Endothelial cell of umbilical vein (primary cell): ENCODE measurements at regions not wholly inside any gene's neighbourhood (a gene's known extent, or its start where the extent isn't known, plus 50 kb on each side); places are given as distances from the start of the nearest gene placed in this dataset.

Experiments used
- BruUV-seq: library from RNA; stranded (reverse); fragments of 400-500 nt; replicated peaks from 2 replicates; lab custom pipeline; 2021; lab: Mats Ljungman, UMichigan
- CTCF ChIA-PET: fragments of 300-600, 350-600 bp; sonication (Branson Sonifier 250); formaldehyde crosslinking; loops from one replicate; lab custom pipeline; 2021; ENCODE audit warnings: antibody characterized with exemption, inconsistent platforms; lab: Charles Lee
- POLR2A ChIA-PET: fragments of 300-600, 350-600 bp; sonication (Branson Sonifier 250); formaldehyde crosslinking; loops from one replicate; lab custom pipeline; 2021; ENCODE audit warnings: antibody characterized with exemption, inconsistent platforms; lab: Charles Lee
- DNase-seq: peaks from one replicate; pipeline ENCODE4 v3.0.0-alpha.2; 2011; ENCODE audit warnings: low read depth, low spot score
- FAIRE-seq: peaks from 2 replicates; lab custom pipeline; 2011; peaks lifted over from hg19 to GRCh38; lab: Jason Lieb, UNC
- H2AFZ ChIP-seq: 2 replicates; pipeline ENCODE4 v1.6.0; 2012; ENCODE audit warnings: low read depth, low read length, control low read depth, inconsistent platforms
- H3K27ac ChIP-seq: 2 replicates; pipeline ENCODE4 v1.5.1; 2011; ENCODE audit warnings: low read depth, mild to moderate bottlenecking, control low read depth, low read length, moderate library complexity; ENCODE audit not compliant: insufficient read depth
- H3K27me3 ChIP-seq, 2 experiments: 2 replicates each; pipeline versions ENCODE4 v1.6.0 to v1.6.1; 2011; ENCODE audit warnings: low read length in 2 of 2, mixed read lengths in 1 of 2; ENCODE audit not compliant: control insufficient read depth in 2 of 2, insufficient read depth in 2 of 2
- H3K36me3 ChIP-seq, 2 experiments: 2 replicates in 1 of 2; 3 replicates in 1 of 2; pipeline ENCODE4 v1.5.1; 2011; ENCODE audit warnings: low read length in 2 of 2, mild to moderate bottlenecking in 1 of 2, moderate library complexity in 1 of 2; ENCODE audit not compliant: control insufficient read depth in 2 of 2, insufficient read depth in 2 of 2; ENCODE audit errors: extremely low read depth in 1 of 2
- H3K4me1 ChIP-seq: 3 replicates; pipeline ENCODE4 v1.5.1; 2011; ENCODE audit warnings: mild to moderate bottlenecking, low read length; ENCODE audit not compliant: control insufficient read depth, insufficient read depth; ENCODE audit errors: extremely low read depth
- H3K4me2 ChIP-seq: 2 replicates; pipeline ENCODE4 v1.6.1; 2011; ENCODE audit warnings: low read length, control low read depth, mixed read lengths; ENCODE audit not compliant: insufficient read depth
- H3K4me3 ChIP-seq, 3 experiments: fragments of 200-600 bp in 1 of 3; sonication (generic), shearing (Covaris generic) in 1 of 3; replicated peaks in 1 of 3; 2 replicates each; pipeline ENCODE4 v1.5.1; 2011 to 2016; ENCODE audit warnings: control low read depth in 3 of 3, low read length in 3 of 3, mild to moderate bottlenecking in 2 of 3, inconsistent platforms in 1 of 3, low read depth in 1 of 3, moderate library complexity in 1 of 3; ENCODE audit not compliant: insufficient read depth in 1 of 3
- H3K79me2 ChIP-seq: 2 replicates; pipeline ENCODE4 v1.6.0; 2012; ENCODE audit warnings: low read length, inconsistent platforms; ENCODE audit not compliant: control insufficient read depth, insufficient read depth
- H3K9ac ChIP-seq: replicated peaks from 2 replicates; pipeline ENCODE3; 2011; ENCODE audit warnings: low read length, control low read depth; ENCODE audit not compliant: insufficient read depth; ENCODE audit errors: extremely low read depth
- H3K9me1 ChIP-seq: replicated peaks from 3 replicates; pipeline ENCODE4 v1.6.0; 2011; ENCODE audit warnings: mild to moderate bottlenecking, low read length; ENCODE audit not compliant: control insufficient read depth, insufficient read depth; ENCODE audit errors: extremely low read depth
- H3K9me3 ChIP-seq: replicated peaks from 2 replicates; pipeline ENCODE4 v1.5.1; 2012; ENCODE audit warnings: low read length, inconsistent platforms; ENCODE audit not compliant: control insufficient read depth, insufficient read depth
- H4K20me1 ChIP-seq: replicated peaks from 2 replicates; pipeline ENCODE3; 2011; ENCODE audit warnings: mild to moderate bottlenecking, low read length; ENCODE audit not compliant: control insufficient read depth, insufficient read depth; ENCODE audit errors: extremely low read depth
- FOS ChIP-seq: IDR thresholded peaks from 2 replicates; pipeline ENCODE4 v1.6.1; 2011; ENCODE audit warnings: mild to moderate bottlenecking, low read length, moderate library complexity, borderline replicate concordance; ENCODE audit not compliant: insufficient read depth
- JUN ChIP-seq: IDR thresholded peaks from 2 replicates; pipeline ENCODE4 v1.6.1; 2011; ENCODE audit warnings: borderline replicate concordance, low read depth; ENCODE audit not compliant: insufficient read length, insufficient read depth
- MAX ChIP-seq: IDR thresholded peaks from 2 replicates; pipeline ENCODE4 v1.6.1; 2011; ENCODE audit not compliant: insufficient read depth, insufficient read length
- POLR2A ChIP-seq: IDR thresholded peaks from 2 replicates; pipeline ENCODE4 v1.6.1; 2012; ENCODE audit warnings: low read depth, mild to moderate bottlenecking, control low read depth, low read length
- dilution Hi-C: fragments of 300-500 bp; cut with MboI; formaldehyde crosslinking; loops from one replicate; pipeline ENCODE4 v1.15.0; 2019; ENCODE audit warnings: low sequenced_read_pairs; ENCODE audit not compliant: extremely low pct_ligation_motif_present
- intact Hi-C: fragments of 100-400 bp; cut with micrococcal nuclease; formaldehyde crosslinking; loops from one replicate; pipeline ENCODE4 v1.10.0; 2022

GRCh38 chr17:63347475-63347874 lies 98.6 kb downstream of the CYB561 start:
- Histone ChIP-seq H3K4me3 (no peak overlapping the region), H3K9me3 (no peaks in the 10 kb centered on the region), H3K27me3 (no peaks in the 10 kb centered on the region), H3K79me2 (no peaks in the 10 kb centered on the region), H3K4me1 (no peaks in the 10 kb centered on the region), H2AFZ (no peak overlapping the region), H3K36me3 (no peaks in the 10 kb centered on the region), H3K4me2 (no peak overlapping the region), H3K9ac (no peak overlapping the region), H3K27ac (no peak overlapping the region), H4K20me1 (no peaks in the 10 kb centered on the region), H3K9me1 (no peaks in the 10 kb centered on the region)
- CTCF ChIA-PET, result interaction anchor here (1.3 to 3.2 kb wide), 2 partner anchors 59 to 266 kb away, joined by 4 to 10 read pairs; no protein-coding TSS in a partner anchor
- intact Hi-C loops (no loop called here), dilution Hi-C loops (no loop called here)
- FAIRE-seq, result no peak
- TF ChIP-seq MAX, result no peak
- no peak for TF ChIP-seq FOS
- no peak for TF ChIP-seq JUN
- TF ChIP-seq POLR2A, result no peak
- POLR2A ChIA-PET, result no interaction called here
- DNase-seq, result no peak
- no TSS peak for BruUV-seq

DNA sequence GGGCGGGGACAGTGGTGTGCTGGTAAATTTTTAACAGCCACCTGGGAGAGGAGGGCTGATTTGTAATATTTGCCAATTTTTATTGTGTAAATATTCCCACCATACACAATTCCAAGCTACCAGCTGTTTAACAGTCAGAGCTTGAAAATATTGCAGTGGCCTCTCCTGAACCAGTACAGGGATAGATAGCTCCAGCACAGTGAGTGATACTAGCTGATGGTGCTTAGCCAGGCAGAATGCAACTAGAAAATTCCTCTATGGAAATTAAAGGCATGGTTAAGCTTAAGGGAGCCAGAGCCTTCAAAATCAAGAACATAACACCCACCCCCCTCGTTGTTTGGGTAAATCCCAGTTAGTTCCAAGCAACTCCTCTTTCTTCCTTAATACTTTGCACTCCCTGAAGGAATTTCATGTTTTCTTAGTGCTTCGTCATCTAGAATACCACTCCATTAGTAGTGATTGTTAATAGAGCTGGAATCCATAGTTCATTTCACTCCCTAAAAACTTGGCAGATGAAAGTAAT lies 96.6 kb downstream of the CYB561 start:
- no peaks in the 10 kb centered on the region for H3K4me1 ChIP-seq
- H3K4me2 ChIP-seq, result no peak overlapping the region
- H3K36me3 ChIP-seq, result no peaks in the 10 kb centered on the region
- no peaks in the 10 kb centered on the region for H3K27me3 ChIP-seq
- no peak overlapping the region for H3K9ac ChIP-seq
- no peak for FAIRE-seq
- dilution Hi-C loops, result no loop called here
- intact Hi-C loops, result no loop called here
- TF ChIP-seq JUN, result no peak
- no peaks in the 10 kb centered on the region for H3K9me3 ChIP-seq
- BruUV-seq, result no TSS peak
- H3K4me3 ChIP-seq, result no peak overlapping the region
- no peak for DNase-seq
- H3K79me2 ChIP-seq, result no peaks in the 10 kb centered on the region
- no peaks in the 10 kb centered on the region for H3K9me1 ChIP-seq
- ChIA-PET POLR2A (no interaction called here), CTCF (no interaction called here)
- H3K27ac ChIP-seq, result no peak overlapping the region
- no peaks in the 10 kb centered on the region for H4K20me1 ChIP-seq
- no peak overlapping the region for H2AFZ ChIP-seq
